GM23338 (cell line): ENCODE measurements at regions not wholly inside any gene's neighbourhood (a gene's known extent, or its start where the extent isn't known, plus 50 kb on each side); places are given as distances from the start of the nearest gene placed in this dataset.

ENCODE experiments used
- ATAC-seq: fragments of 200-7000 bp; cut with Tn5 transposase; 3 replicates; pipeline ENCODE4 v1.9.1; 2020
- DNase-seq: peaks from one replicate; pipeline ENCODE4 v3.0.0-alpha.2; 2015; ENCODE audit warnings: low spot score
- H2AFZ ChIP-seq: fragments of 200-600 bp; sonication (generic); 2 replicates; pipeline ENCODE4 v1.8.0; 2016; ENCODE audit warnings: antibody characterized with exemption, mild to moderate bottlenecking, moderate library complexity
- H3F3A ChIP-seq: fragments of 200-600 bp; sonication (generic); replicated peaks from 2 replicates; pipeline ENCODE4 v1.8.0; 2017; ENCODE audit warnings: antibody characterized with exemption, mixed run types, low read depth
- H3K27ac ChIP-seq: fragments of 200-600 bp; sonication (generic); 2 replicates; pipeline ENCODE4 v1.6.1; 2016; ENCODE audit warnings: low read depth
- H3K27me3 ChIP-seq: fragments of 200-600 bp; sonication (generic); 2 replicates; pipeline ENCODE4 v1.8.0; 2016; ENCODE audit warnings: mild to moderate bottlenecking, mixed run types, moderate library complexity; ENCODE audit not compliant: insufficient read depth
- H3K36me3 ChIP-seq: fragments of 200-600 bp; sonication (generic); 2 replicates; pipeline ENCODE4 v1.8.0; 2016; ENCODE audit warnings: mild to moderate bottlenecking; ENCODE audit not compliant: insufficient read depth
- H3K4me1 ChIP-seq: fragments of 200-600 bp; sonication (generic); 2 replicates; pipeline ENCODE4 v1.8.0; 2016; ENCODE audit warnings: mild to moderate bottlenecking, moderate library complexity; ENCODE audit not compliant: insufficient read depth
- H3K4me2 ChIP-seq: fragments of 200-600 bp; sonication (generic); 2 replicates; pipeline ENCODE4 v1.7.1; 2017; ENCODE audit warnings: mixed run types
- H3K4me3 ChIP-seq: fragments of 200-600 bp; sonication (generic); 2 replicates; pipeline ENCODE4 v1.6.1; 2016; ENCODE audit warnings: mixed run types
- H3K79me2 ChIP-seq: fragments of 200-600 bp; sonication (generic); replicated peaks from 2 replicates; pipeline ENCODE4 v1.8.0; 2017; ENCODE audit warnings: mild to moderate bottlenecking; ENCODE audit not compliant: insufficient read depth
- H3K9me2 ChIP-seq: fragments of 200-600 bp; sonication (generic); 2 replicates; pipeline ENCODE4 v1.8.0; 2017; ENCODE audit not compliant: insufficient read depth
- H4K20me1 ChIP-seq: fragments of 200-600 bp; sonication (generic); replicated peaks from 2 replicates; pipeline ENCODE4 v1.8.0; 2017; ENCODE audit warnings: mild to moderate bottlenecking; ENCODE audit not compliant: insufficient read depth
- H3K27ac Mint-ChIP-seq: 2 replicates; pipeline ENCODE4 v1.8.0; 2020; ENCODE audit warnings: inconsistent platforms, mild to moderate bottlenecking, moderate library complexity, mixed read lengths
- H3K27me3 Mint-ChIP-seq: 3 replicates; pipeline ENCODE4 v1.8.0; 2022; ENCODE audit warnings: low read depth, mild to moderate bottlenecking, moderate library complexity, mixed read lengths, inconsistent platforms; ENCODE audit not compliant: insufficient read depth, poor library complexity
- H3K36me3 Mint-ChIP-seq: 3 replicates; pipeline ENCODE4 v1.8.0; 2021; ENCODE audit warnings: low read depth, mild to moderate bottlenecking, inconsistent platforms, moderate library complexity, mixed read lengths
- H3K4me1 Mint-ChIP-seq: 3 replicates; pipeline ENCODE4 v1.8.0; 2020; ENCODE audit warnings: mild to moderate bottlenecking, inconsistent platforms, mixed read lengths
- H3K4me3 Mint-ChIP-seq: 3 replicates; pipeline ENCODE4 v1.8.0; 2021; ENCODE audit warnings: moderate library complexity, mild to moderate bottlenecking, inconsistent platforms, mixed read lengths
- H3K9me3 Mint-ChIP-seq: 3 replicates; pipeline ENCODE4 v1.8.0; 2020; ENCODE audit warnings: moderate library complexity, mild to moderate bottlenecking, inconsistent platforms, mixed read lengths
- CREB1 ChIP-seq: fragments of 250-450 bp; sonication (Bioruptor Pico); IDR thresholded peaks from 2 replicates; pipeline ENCODE4 v1.5.0; 2020; ENCODE audit warnings: low read depth, mild to moderate bottlenecking, moderate library complexity
- CTCF ChIP-seq, 2 experiments: fragments of 200-600 bp in 1 of 2; sonication (generic) in 1 of 2; conservative IDR thresholded peaks; 2 replicates each; pipeline versions ENCODE4 v1.5.1 to v1.6.1; 2016 to 2017; ENCODE audit warnings: antibody characterized with exemption in 2 of 2, low read depth in 2 of 2, mild to moderate bottlenecking in 2 of 2, moderate library complexity in 1 of 2
- ETS1 ChIP-seq: IDR thresholded peaks from 2 replicates; pipeline ENCODE4 v1.6.1; 2016; ENCODE audit warnings: antibody characterized with exemption
- JUNB ChIP-seq: IDR thresholded peaks from one replicate; pipeline ENCODE4 v1.6.1; 2016; ENCODE audit warnings: antibody characterized with exemption; ENCODE audit not compliant: unreplicated experiment
- NANOG ChIP-seq: IDR thresholded peaks from 2 replicates; pipeline ENCODE4 v1.6.1; 2016; ENCODE audit warnings: antibody characterized with exemption, borderline replicate concordance
- STAT1 ChIP-seq: IDR thresholded peaks from one replicate; pipeline ENCODE4 v1.6.1; 2016; ENCODE audit warnings: antibody characterized with exemption; ENCODE audit not compliant: unreplicated experiment
- ZNF114 ChIP-seq: fragments of 250-450 bp; sonication (Bioruptor Pico); IDR thresholded peaks from 2 replicates; pipeline ENCODE4 v1.5.0; 2020; ENCODE audit warnings: mild to moderate bottlenecking, moderate library complexity
- ZNF462 ChIP-seq: fragments of 250-450 bp; sonication (Bioruptor Pico); IDR thresholded peaks from 2 replicates; pipeline ENCODE4 v1.5.0; 2020; ENCODE audit warnings: mild to moderate bottlenecking, moderate library complexity
- TF ChIP-seq, protein P1 (sequence below): IDR thresholded peaks from one replicate; pipeline ENCODE4 v1.6.1; 2018; ENCODE audit warnings: antibody characterized with exemption; ENCODE audit not compliant: unreplicated experiment

DNA sequence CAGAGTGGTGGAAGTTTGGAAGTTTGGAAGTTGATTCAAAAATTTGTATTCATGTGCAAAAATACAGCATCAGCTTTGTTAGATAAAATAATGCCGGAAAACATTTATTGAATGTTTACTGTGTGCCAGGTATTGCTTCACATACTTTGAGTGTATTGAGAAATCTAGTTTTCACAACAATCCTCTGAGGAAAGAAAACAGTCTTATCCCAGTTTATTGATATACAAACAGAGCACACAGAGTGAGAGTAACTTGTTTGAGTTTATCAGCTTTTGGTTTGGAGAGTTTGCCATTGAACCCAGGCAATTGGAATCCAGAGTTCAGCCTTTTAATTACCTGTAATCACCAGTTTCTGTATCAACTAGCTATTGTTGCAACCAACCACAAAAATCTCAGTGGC, 127.2 kb upstream of the RPS6KA3 start:
- no peak overlapping the region for H3K4me3 ChIP-seq
- no peaks in the 10 kb centered on the region for H4K20me1 ChIP-seq
- no peak overlapping the region for H3K4me2 ChIP-seq
- ATAC-seq (no peak), DNase-seq (no peak)
- no peaks in the 10 kb centered on the region for H3K9me2 ChIP-seq
- no peaks in the 10 kb centered on the region for H3K36me3 Mint-ChIP-seq
- H3K4me1 ChIP-seq: no peaks in the 10 kb centered on the region
- H3K27me3 Mint-ChIP-seq: no peaks in the 10 kb centered on the region
- H3K9me3 Mint-ChIP-seq: no peaks in the 10 kb centered on the region
- H3K27ac Mint-ChIP-seq: no peak overlapping the region
- no peaks in the 10 kb centered on the region for H3K79me2 ChIP-seq
- no peak overlapping the region for H3K4me3 Mint-ChIP-seq
- H3K27ac ChIP-seq: no peak overlapping the region
- no peaks in the 10 kb centered on the region for H3K36me3 ChIP-seq
- H3F3A ChIP-seq: no peaks in the 10 kb centered on the region
- TF ChIP-seq ETS1 (no peak), ZNF114 (CRISPR knock-in tag) (no peak), CREB1 (no peak), ZNF462 (CRISPR knock-in tag) (no peak), JUNB (no peak), NANOG (no peak)
- no peak overlapping the region for H2AFZ ChIP-seq
- peaks cover 2% of the 10 kb centered on the region; the same call in 2 of the 3 replicates for H3K4me1 Mint-ChIP-seq
- H3K27me3 ChIP-seq: no peaks in the 10 kb centered on the region

DNA sequence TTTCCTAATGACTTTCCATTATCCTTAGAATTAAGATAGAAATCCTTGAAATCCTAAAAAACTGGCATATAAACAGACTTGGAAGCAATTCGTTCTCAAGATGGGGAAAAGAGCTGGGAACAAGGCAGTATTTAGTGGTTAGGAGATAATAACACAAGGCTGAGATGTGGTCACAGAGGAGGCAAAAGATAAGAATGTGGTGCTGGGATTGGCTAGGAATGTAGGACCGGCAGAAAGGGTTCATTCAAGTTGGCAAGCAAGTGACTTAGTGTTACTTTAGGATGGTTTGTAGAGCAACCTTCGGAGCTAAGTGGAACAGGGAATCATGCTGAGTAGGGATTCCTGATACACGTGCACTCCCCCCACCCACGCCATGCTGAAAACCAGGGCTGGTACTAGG, 121.9 kb upstream of the RPS6KA3 start:
- Histone ChIP-seq H3K27ac (no peak overlapping the region), H3K4me2 (no peak overlapping the region), H3K4me3 (no peak overlapping the region), H3K36me3 (no peaks in the 10 kb centered on the region), H3K79me2 (no peaks in the 10 kb centered on the region), H2AFZ (no peak overlapping the region), H3K9me2 (no peaks in the 10 kb centered on the region), H3K27me3 (no peaks in the 10 kb centered on the region), H3K4me1 (no peaks in the 10 kb centered on the region), H4K20me1 (no peaks in the 10 kb centered on the region), H3F3A (no peaks in the 10 kb centered on the region)
- Mint-ChIP-seq H3K36me3 (no peaks in the 10 kb centered on the region), H3K9me3 (no peaks in the 10 kb centered on the region), H3K27me3 (peaks cover 2% of the 10 kb centered on the region), H3K4me3 (no peak overlapping the region), H3K4me1 (no peaks in the 10 kb centered on the region), H3K27ac (no peak overlapping the region)
- ATAC-seq: no peak
- no peak for DNase-seq
- no peak for TF ChIP-seq STAT1
- no peak for TF ChIP-seq CTCF (conservative IDR thresholded peaks at IDR 0.05; ENCODE audit: low read depth in 2 of 2)
- TF ChIP-seq, protein P1, sequence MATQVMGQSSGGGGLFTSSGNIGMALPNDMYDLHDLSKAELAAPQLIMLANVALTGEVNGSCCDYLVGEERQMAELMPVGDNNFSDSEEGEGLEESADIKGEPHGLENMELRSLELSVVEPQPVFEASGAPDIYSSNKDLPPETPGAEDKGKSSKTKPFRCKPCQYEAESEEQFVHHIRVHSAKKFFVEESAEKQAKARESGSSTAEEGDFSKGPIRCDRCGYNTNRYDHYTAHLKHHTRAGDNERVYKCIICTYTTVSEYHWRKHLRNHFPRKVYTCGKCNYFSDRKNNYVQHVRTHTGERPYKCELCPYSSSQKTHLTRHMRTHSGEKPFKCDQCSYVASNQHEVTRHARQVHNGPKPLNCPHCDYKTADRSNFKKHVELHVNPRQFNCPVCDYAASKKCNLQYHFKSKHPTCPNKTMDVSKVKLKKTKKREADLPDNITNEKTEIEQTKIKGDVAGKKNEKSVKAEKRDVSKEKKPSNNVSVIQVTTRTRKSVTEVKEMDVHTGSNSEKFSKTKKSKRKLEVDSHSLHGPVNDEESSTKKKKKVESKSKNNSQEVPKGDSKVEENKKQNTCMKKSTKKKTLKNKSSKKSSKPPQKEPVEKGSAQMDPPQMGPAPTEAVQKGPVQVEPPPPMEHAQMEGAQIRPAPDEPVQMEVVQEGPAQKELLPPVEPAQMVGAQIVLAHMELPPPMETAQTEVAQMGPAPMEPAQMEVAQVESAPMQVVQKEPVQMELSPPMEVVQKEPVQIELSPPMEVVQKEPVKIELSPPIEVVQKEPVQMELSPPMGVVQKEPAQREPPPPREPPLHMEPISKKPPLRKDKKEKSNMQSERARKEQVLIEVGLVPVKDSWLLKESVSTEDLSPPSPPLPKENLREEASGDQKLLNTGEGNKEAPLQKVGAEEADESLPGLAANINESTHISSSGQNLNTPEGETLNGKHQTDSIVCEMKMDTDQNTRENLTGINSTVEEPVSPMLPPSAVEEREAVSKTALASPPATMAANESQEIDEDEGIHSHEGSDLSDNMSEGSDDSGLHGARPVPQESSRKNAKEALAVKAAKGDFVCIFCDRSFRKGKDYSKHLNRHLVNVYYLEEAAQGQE: no peak
